Chondrocyte (in vitro differentiated cells): ENCODE measurements at regions not wholly inside any gene's neighbourhood (a gene's known extent, or its start where the extent isn't known, plus 50 kb on each side); places are given as distances from the start of the nearest gene placed in this dataset.

ENCODE experiments used
- DNase-seq: peaks from one replicate; pipeline ENCODE4 v3.0.0; 2021; ENCODE audit warnings: mixed read lengths, low spot score
- H3K27ac Mint-ChIP-seq: one replicate; pipeline ENCODE4 v1.8.0; 2021; ENCODE audit warnings: mild to moderate bottlenecking, moderate library complexity, mixed read lengths; ENCODE audit not compliant: unreplicated experiment
- H3K27me3 Mint-ChIP-seq: 2 replicates; pipeline ENCODE4 v1.8.0; 2021; ENCODE audit warnings: low read depth, mixed read lengths
- H3K36me3 Mint-ChIP-seq: 2 replicates; pipeline ENCODE4 v1.8.0; 2021; ENCODE audit warnings: low read depth, mixed read lengths
- H3K4me1 Mint-ChIP-seq: 2 replicates; pipeline ENCODE4 v1.8.0; 2021; ENCODE audit warnings: low read depth, mild to moderate bottlenecking, mixed read lengths
- H3K4me3 Mint-ChIP-seq: one replicate; pipeline ENCODE4 v1.8.0; 2021; ENCODE audit warnings: mild to moderate bottlenecking, moderate library complexity, mixed read lengths; ENCODE audit not compliant: unreplicated experiment
- H3K9me3 Mint-ChIP-seq: 2 replicates; pipeline ENCODE4 v1.8.0; 2021; ENCODE audit warnings: low read depth, mixed read lengths
- TF ChIP-seq, protein P1 (sequence below): fragments of 200-600 bp; sonication (generic); IDR thresholded peaks from 2 replicates; pipeline ENCODE4 v1.5.0; 2021; ENCODE audit warnings: antibody characterized with exemption, mild to moderate bottlenecking, moderate library complexity

DNA sequence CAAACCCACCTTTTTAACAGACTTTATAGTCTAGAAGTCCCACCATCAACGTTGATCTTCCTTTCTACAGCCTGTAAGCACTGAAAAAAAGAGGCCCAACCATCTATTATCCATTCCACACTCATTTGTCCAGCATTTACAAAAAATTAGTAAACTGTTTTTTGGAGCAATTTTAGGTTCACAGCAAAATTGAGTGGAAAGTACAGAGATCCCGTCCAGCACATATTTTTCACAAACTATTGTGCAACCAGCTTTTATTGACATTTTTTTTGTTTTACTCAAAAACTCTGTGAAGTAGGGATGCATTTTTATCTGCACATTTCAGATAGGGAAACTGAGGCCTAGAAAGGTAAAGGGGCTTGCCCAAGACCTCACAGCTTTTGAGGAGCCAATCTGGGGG lies 68.6 kb downstream of the TNP1 start:
- Mint-ChIP-seq H3K36me3 (no peaks in the 10 kb centered on the region), H3K27ac (peak overlapping the region; percentile 98), H3K27me3 (no peaks in the 10 kb centered on the region), H3K9me3 (no peaks in the 10 kb centered on the region), H3K4me3 (no peak overlapping the region), H3K4me1 (peaks cover 42% of the 10 kb centered on the region)
- no peak for DNase-seq
- TF ChIP-seq, protein P1, sequence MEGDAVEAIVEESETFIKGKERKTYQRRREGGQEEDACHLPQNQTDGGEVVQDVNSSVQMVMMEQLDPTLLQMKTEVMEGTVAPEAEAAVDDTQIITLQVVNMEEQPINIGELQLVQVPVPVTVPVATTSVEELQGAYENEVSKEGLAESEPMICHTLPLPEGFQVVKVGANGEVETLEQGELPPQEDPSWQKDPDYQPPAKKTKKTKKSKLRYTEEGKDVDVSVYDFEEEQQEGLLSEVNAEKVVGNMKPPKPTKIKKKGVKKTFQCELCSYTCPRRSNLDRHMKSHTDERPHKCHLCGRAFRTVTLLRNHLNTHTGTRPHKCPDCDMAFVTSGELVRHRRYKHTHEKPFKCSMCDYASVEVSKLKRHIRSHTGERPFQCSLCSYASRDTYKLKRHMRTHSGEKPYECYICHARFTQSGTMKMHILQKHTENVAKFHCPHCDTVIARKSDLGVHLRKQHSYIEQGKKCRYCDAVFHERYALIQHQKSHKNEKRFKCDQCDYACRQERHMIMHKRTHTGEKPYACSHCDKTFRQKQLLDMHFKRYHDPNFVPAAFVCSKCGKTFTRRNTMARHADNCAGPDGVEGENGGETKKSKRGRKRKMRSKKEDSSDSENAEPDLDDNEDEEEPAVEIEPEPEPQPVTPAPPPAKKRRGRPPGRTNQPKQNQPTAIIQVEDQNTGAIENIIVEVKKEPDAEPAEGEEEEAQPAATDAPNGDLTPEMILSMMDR = no peak

DNA sequence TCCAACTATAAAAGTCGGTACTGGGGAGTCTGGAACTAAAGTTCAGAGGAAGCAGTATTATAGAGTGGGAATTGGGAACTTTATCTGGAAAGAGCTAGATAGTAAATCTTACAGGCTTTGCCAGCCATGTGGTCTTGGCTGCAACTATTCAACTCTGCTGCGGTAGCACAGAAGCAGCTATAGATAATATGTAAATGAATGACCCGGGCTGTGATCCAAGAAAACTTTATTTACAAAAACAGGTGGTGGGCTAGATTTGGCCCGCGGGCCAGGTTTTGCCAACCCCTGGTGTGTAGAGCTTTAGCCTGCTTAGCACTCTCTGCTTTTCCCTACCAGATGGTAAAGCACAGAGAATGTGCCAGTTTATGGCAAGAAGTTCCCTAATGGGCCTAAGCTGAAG lies 70.8 kb downstream of the TNP1 start:
- no peaks in the 10 kb centered on the region for H3K27me3 Mint-ChIP-seq
- H3K36me3 Mint-ChIP-seq = no peaks in the 10 kb centered on the region
- H3K9me3 Mint-ChIP-seq = no peaks in the 10 kb centered on the region
- H3K4me1 Mint-ChIP-seq = peaks cover 36% of the 10 kb centered on the region
- no peak overlapping the region for H3K27ac Mint-ChIP-seq
- TF ChIP-seq, protein P1 = no peak
- no peak overlapping the region for H3K4me3 Mint-ChIP-seq
- DNase-seq = no peak

GRCh38 chr2:216787851-216788540 lies 71.9 kb downstream of the TNP1 start:
- Mint-ChIP-seq H3K9me3 (no peaks in the 10 kb centered on the region), H3K36me3 (no peaks in the 10 kb centered on the region), H3K4me1 (peaks cover 30% of the 10 kb centered on the region), H3K27me3 (no peaks in the 10 kb centered on the region), H3K27ac (no peak overlapping the region), H3K4me3 (no peak overlapping the region)
- TF ChIP-seq, protein P1 = no peak
- no peak for DNase-seq

- H3K27ac Mint-ChIP-seq = no peak overlapping the region
- H3K9me3 Mint-ChIP-seq = no peaks in the 10 kb centered on the region
- no peaks in the 10 kb centered on the region for H3K27me3 Mint-ChIP-seq
- H3K4me3 Mint-ChIP-seq = no peak overlapping the region
- H3K36me3 Mint-ChIP-seq = no peaks in the 10 kb centered on the region
- H3K4me1 Mint-ChIP-seq = peaks cover 16% of the 10 kb centered on the region
- no peak for DNase-seq
- TF ChIP-seq, protein P1 = no peak
Observed at GRCh38 chr2:216786676-216787075, 73.2 kb downstream of the TNP1 start.

- Mint-ChIP-seq H3K4me1 (peaks cover 6% of the 10 kb centered on the region), H3K36me3 (no peaks in the 10 kb centered on the region), H3K9me3 (no peaks in the 10 kb centered on the region), H3K4me3 (no peak overlapping the region), H3K27me3 (no peaks in the 10 kb centered on the region), H3K27ac (peak overlapping the region; percentile 25)
- TF ChIP-seq, protein P1 = no peak
- no peak for DNase-seq
Observed at GRCh38 chr2:216784456-216784855, 75.4 kb downstream of the TNP1 start.
